GM21360 (cell line): ENCODE measurements at regions not wholly inside any gene's neighbourhood (a gene's known extent, or its start where the extent isn't known, plus 50 kb on each side); places are given as distances from the start of the nearest gene placed in this dataset.

Experiments
- ATAC-seq: cut with Tn5 transposase; IDR thresholded peaks from one replicate; pipeline ENCODE4 v1.9.1; 2021; ENCODE audit warnings: mild to moderate bottlenecking, moderate library complexity; ENCODE audit not compliant: unreplicated experiment

- no peak for ATAC-seq
Measured at GRCh38 chr1:244106837-244107493, 55.9 kb downstream of the ZBTB18 start.

GRCh38 chr1:244111027-244111426 is 59.9 kb downstream of the ZBTB18 start:
- no peak for ATAC-seq

- ATAC-seq, result no peak
Measured at GRCh38 chr1:244112041-244112440, 61.0 kb downstream of the ZBTB18 start.

- no peak for ATAC-seq
Measured at GRCh38 chr1:244112636-244113035, 61.6 kb downstream of the ZBTB18 start.

- no peak for ATAC-seq
Measured at GRCh38 chr1:244113532-244114320, 62.6 kb downstream of the ZBTB18 start.

GRCh38 chr1:244114892-244115291 is 63.8 kb downstream of the ZBTB18 start:
- no peak for ATAC-seq

- no peak for ATAC-seq
Measured at GRCh38 chr1:244116946-244117345, 65.9 kb downstream of the ZBTB18 start.

- no peak for ATAC-seq
Measured at GRCh38 chr1:244118109-244118761, 67.2 kb downstream of the ZBTB18 start.

GRCh38 chr1:244128591-244129383 is 77.7 kb downstream of the ZBTB18 start:
- no peak for ATAC-seq

- ATAC-seq, result no peak
Measured at GRCh38 chr1:244137276-244137675, 86.2 kb downstream of the ZBTB18 start.

GRCh38 chr1:244137725-244138124 is 86.6 kb downstream of the ZBTB18 start:
- no peak for ATAC-seq

GRCh38 chr1:244138399-244138798 is 87.3 kb downstream of the ZBTB18 start:
- ATAC-seq, result no peak

GRCh38 chr1:244139655-244140054 is 88.6 kb downstream of the ZBTB18 start:
- no peak for ATAC-seq

- no peak for ATAC-seq
Measured at GRCh38 chr1:244140420-244140819, 89.3 kb downstream of the ZBTB18 start.

- ATAC-seq, result no peak
Measured at GRCh38 chr1:244144053-244144452, 93.0 kb downstream of the ZBTB18 start.

GRCh38 chr1:244150071-244150470 is 99.0 kb downstream of the ZBTB18 start:
- ATAC-seq, result no peak

- peak; percentile 64 for ATAC-seq
Measured at GRCh38 chr1:244150665-244151064, 99.6 kb downstream of the ZBTB18 start.

GRCh38 chr1:244151537-244151936 is 100.5 kb downstream of the ZBTB18 start:
- ATAC-seq, result no peak

GRCh38 chr1:244154508-244154871 is 103.4 kb downstream of the ZBTB18 start:
- no peak for ATAC-seq

- no peak for ATAC-seq
Measured at GRCh38 chr1:244154872-244155531, 103.9 kb downstream of the ZBTB18 start.

GRCh38 chr1:244155661-244156060 is 104.6 kb downstream of the ZBTB18 start:
- no peak for ATAC-seq
